Right lobe of liver (tissue), 6 donors: ENCODE measurements at regions not wholly inside any gene's neighbourhood (a gene's known extent, or its start where the extent isn't known, plus 50 kb on each side); places are given as distances from the start of the nearest gene placed in this dataset.

Experiments used
- ATAC-seq, 4 donors: fragments of 200-7000 bp; cut with Tn5 transposase; one replicate each; pipeline ENCODE4 v1.9.1; 2020; ENCODE audit warnings: mild to moderate bottlenecking in 4 of 4, moderate library complexity in 4 of 4
- DNase-seq, 3 donors: peaks; one replicate each; pipeline ENCODE4 v3.0.0-alpha.2; 2020
- H3K27ac ChIP-seq, 3 donors: fragments of 200-600 bp; one replicate each; pipeline ENCODE4 v1.8.0; 2022
- H3K27me3 ChIP-seq, 2 donors: fragments of 200-600 bp; one replicate each; pipeline ENCODE4 v1.8.0; 2022
- H3K36me3 ChIP-seq, 4 donors: fragments of 200-600 bp; sonication (generic) in 1 of 4; one replicate each; pipeline versions ENCODE4 v1.5.1 to v1.8.0; 2017 to 2022; ENCODE audit warnings: control low read depth in 1 of 4
- H3K4me1 ChIP-seq, 4 donors: fragments of 200-600 bp; sonication (generic) in 1 of 4; one replicate each; pipeline versions ENCODE4 v1.5.1 to v1.8.0; 2017 to 2022; ENCODE audit warnings: control low read depth in 1 of 4
- H3K4me3 ChIP-seq, 3 donors: fragments of 200-600 bp; one replicate each; pipeline ENCODE4 v1.8.0; 2022
- H3K9me3 ChIP-seq, 4 donors: fragments of 200-600 bp; sonication (generic) in 1 of 4; one replicate each; pipeline versions ENCODE4 v1.5.1 to v1.8.0; 2017 to 2022; ENCODE audit warnings: control low read depth in 1 of 4
- POLR2A ChIP-seq: fragments of 450-650 bp; IDR thresholded peaks from one replicate; pipeline ENCODE4 v1.6.1; 2017; ENCODE audit warnings: antibody characterized with exemption, mild to moderate bottlenecking
- WGBS: methylation state at CpG from one replicate; pipeline ENCODE4 v1.1.6; 2018; ENCODE audit warnings: low coverage, low lambda C conversion rate; ENCODE audit not compliant: insufficient coverage; ENCODE audit errors: missing lambda C conversion rate; 5-methylcytosine and 5-hydroxymethylcytosine counted together
- intact Hi-C, 2 donors: fragments of 100-400 bp; cut with DNase I; formaldehyde crosslinking; loops; one replicate each; pipeline versions ENCODE4 v1.11.2 to v1.14.1; 2022
- TF ChIP-seq, protein P1 (sequence below), 4 donors: fragments of 200-600 bp in 3 of 4; fragments of 450-650 bp in 1 of 4; IDR thresholded peaks; one replicate each; pipeline versions ENCODE4 v1.5.1 to v1.8.0; 2016 to 2022; ENCODE audit warnings: antibody characterized with exemption in 4 of 4, mild to moderate bottlenecking in 2 of 4
- donor health status: DM: no; HTN: yes; CAD: no.
- donor health status: DM: no; HTN: no; CAD: no.
- donor health status: DM: no; HTN: no; CAD: no.
- donor health status: DM: no; HTN: yes; CAD: no.
- donor health status: DM: no; HTN: yes; CAD: no.

DNA sequence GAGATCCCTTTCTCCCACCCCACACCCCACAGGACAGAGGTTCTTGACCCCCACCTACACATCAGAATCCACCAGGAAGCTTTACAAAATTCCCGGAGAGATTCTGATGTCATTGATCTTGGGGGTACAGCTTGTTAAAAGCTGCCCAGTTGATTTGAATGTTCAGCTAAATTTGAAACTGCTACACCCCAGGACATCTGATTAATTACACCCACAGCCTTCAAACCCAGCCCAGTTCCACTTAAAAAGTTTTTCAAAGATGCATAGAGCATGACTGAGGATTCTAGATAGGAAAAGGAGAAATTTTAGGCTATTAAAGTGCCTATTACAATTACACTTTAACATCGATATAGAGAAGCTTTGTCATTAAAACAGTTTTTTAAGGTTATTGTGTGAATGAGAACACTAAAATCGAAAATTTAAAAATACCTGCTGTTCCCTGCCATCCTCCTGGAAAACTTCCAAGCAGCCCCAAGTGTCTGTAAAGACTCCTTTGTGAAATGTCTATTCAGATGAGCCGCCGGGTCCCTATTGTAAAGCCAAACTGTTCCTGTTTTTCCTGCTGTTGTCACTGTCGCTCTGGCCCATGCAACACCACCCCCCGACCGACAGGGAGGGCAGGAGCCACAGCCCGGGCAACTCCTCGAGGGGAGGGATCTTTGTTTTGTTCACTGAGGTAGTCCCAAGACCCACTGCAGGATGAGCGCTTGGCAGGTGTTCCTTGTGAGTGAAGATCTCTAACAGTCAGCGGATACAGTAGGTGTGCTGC, 132.5 kb upstream of the PHACTR3 start:
- 36% methylated on average over 9 of the region's 12 CpGs for WGBS
- intact Hi-C loops: no loop called here
- ATAC-seq: no peak
- no peak for DNase-seq
- Histone ChIP-seq H3K36me3 (no peaks in the 10 kb centered on the region), H3K4me3 (no peak overlapping the region), H3K9me3 (no peaks in the 10 kb centered on the region), H3K27ac (no peak overlapping the region), H3K4me1 (no peaks in the 10 kb centered on the region), H3K27me3 (no peaks in the 10 kb centered on the region)
- no peak for TF ChIP-seq POLR2A
- TF ChIP-seq, protein P1, sequence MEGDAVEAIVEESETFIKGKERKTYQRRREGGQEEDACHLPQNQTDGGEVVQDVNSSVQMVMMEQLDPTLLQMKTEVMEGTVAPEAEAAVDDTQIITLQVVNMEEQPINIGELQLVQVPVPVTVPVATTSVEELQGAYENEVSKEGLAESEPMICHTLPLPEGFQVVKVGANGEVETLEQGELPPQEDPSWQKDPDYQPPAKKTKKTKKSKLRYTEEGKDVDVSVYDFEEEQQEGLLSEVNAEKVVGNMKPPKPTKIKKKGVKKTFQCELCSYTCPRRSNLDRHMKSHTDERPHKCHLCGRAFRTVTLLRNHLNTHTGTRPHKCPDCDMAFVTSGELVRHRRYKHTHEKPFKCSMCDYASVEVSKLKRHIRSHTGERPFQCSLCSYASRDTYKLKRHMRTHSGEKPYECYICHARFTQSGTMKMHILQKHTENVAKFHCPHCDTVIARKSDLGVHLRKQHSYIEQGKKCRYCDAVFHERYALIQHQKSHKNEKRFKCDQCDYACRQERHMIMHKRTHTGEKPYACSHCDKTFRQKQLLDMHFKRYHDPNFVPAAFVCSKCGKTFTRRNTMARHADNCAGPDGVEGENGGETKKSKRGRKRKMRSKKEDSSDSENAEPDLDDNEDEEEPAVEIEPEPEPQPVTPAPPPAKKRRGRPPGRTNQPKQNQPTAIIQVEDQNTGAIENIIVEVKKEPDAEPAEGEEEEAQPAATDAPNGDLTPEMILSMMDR (IDR thresholded peaks at IDR 0.05): no peak

- H3K4me1 ChIP-seq: no peaks in the 10 kb centered on the region
- DNase-seq (no peak), ATAC-seq (no peak)
- H3K4me3 ChIP-seq: no peak overlapping the region
- intact Hi-C loops: no loop called here
- no peaks in the 10 kb centered on the region for H3K9me3 ChIP-seq
- H3K27ac ChIP-seq: no peak overlapping the region
- H3K27me3 ChIP-seq: no peaks in the 10 kb centered on the region
- H3K36me3 ChIP-seq: no peaks in the 10 kb centered on the region
- no peak for TF ChIP-seq POLR2A
- 47% methylated on average over 2 of the region's 2 CpGs for WGBS
Measured at GRCh38 chr20:59473742-59474141, 130.6 kb upstream of the PHACTR3 start.

- 51% methylated on average over 9 of the region's 10 CpGs for WGBS
- TF ChIP-seq, protein P1 (IDR thresholded peaks at IDR 0.05): no peak
- no peak for TF ChIP-seq POLR2A
Measured at GRCh38 chr20:59481067-59481466, 123.3 kb upstream of the PHACTR3 start.

GRCh38 chr20:59481477-59482018, 122.8 kb upstream of the PHACTR3 start:
- ATAC-seq (no peak), DNase-seq (no peak)
- no peaks in the 10 kb centered on the region for H3K27me3 ChIP-seq
- H3K9me3 ChIP-seq: no peaks in the 10 kb centered on the region
- no peak for TF ChIP-seq POLR2A
- TF ChIP-seq, protein P1 (IDR thresholded peaks at IDR 0.05): no peak
- H3K4me1 ChIP-seq: no peaks in the 10 kb centered on the region
- H3K36me3 ChIP-seq: no peaks in the 10 kb centered on the region
- intact Hi-C loops: no loop called here
- no peak overlapping the region for H3K4me3 ChIP-seq
- 57% methylated on average over 9 of the region's 10 CpGs for WGBS
- no peak overlapping the region for H3K27ac ChIP-seq

More at GRCh38 chr20:59481067-59481466, 123.3 kb upstream of the PHACTR3 start:
- Histone ChIP-seq H3K27me3 (no peaks in the 10 kb centered on the region), H3K27ac (no peak overlapping the region), H3K4me3 (no peak overlapping the region), H3K36me3 (no peaks in the 10 kb centered on the region), H3K9me3 (no peaks in the 10 kb centered on the region), H3K4me1 (no peaks in the 10 kb centered on the region)
- ATAC-seq (no peak), DNase-seq (no peak)
- intact Hi-C loops: no loop called here

GRCh38 chr20:59482351-59483187, 121.8 kb upstream of the PHACTR3 start:
- WGBS: 38% methylated on average over 16 of the region's 17 CpGs
- intact Hi-C loops: no loop called here
- ATAC-seq (no peak), DNase-seq (no peak)
- Histone ChIP-seq H3K36me3 (no peaks in the 10 kb centered on the region), H3K27ac (no peak overlapping the region), H3K9me3 (no peaks in the 10 kb centered on the region), H3K27me3 (no peaks in the 10 kb centered on the region), H3K4me3 (no peak overlapping the region), H3K4me1 (no peaks in the 10 kb centered on the region)
- TF ChIP-seq, protein P1 (IDR thresholded peaks at IDR 0.05): no peak
- no peak for TF ChIP-seq POLR2A
